A549 (cell line): ENCODE measurements at regions not wholly inside any gene's neighbourhood (a gene's known extent, or its start where the extent isn't known, plus 50 kb on each side); places are given as distances from the start of the nearest gene placed in this dataset.

Experiments used
- BHLHE40 ChIP-seq: IDR thresholded peaks from 2 replicates; pipeline ENCODE4 v1.6.1; 2012; ENCODE audit warnings: low read depth, low read length, inconsistent platforms
- CHD2 ChIP-seq: fragments of 150-350 bp; IDR thresholded peaks from 2 replicates; pipeline ENCODE4 v1.6.1; 2014; ENCODE audit warnings: low read length; ENCODE audit not compliant: partially characterized antibody
- EHMT2 ChIP-seq: fragments of 200-600 bp; sonication (generic); IDR thresholded peaks from 2 replicates; pipeline ENCODE4 v1.6.1; 2016; ENCODE audit warnings: antibody characterized with exemption, low read depth, mild to moderate bottlenecking, moderate library complexity
- HDAC2 ChIP-seq: fragments of 200-600 bp; sonication (generic); IDR thresholded peaks from 2 replicates; pipeline ENCODE4 v1.6.1; 2016
- PHF8 ChIP-seq: fragments of 200-600 bp; sonication (generic); IDR thresholded peaks from 2 replicates; pipeline ENCODE4 v1.6.1; 2016; ENCODE audit warnings: low read depth, mild to moderate bottlenecking, antibody characterized with exemption, moderate library complexity, borderline replicate concordance
- POLR2A ChIP-seq: IDR thresholded peaks from 2 replicates; pipeline ENCODE4 v1.6.1; 2012; ENCODE audit warnings: mild to moderate bottlenecking, low read length
- RFX5 ChIP-seq: fragments of 450-650 bp; IDR thresholded peaks from 2 replicates; pipeline ENCODE4 v1.7.1; 2014; ENCODE audit warnings: antibody characterized with exemption, mild to moderate bottlenecking, moderate library complexity
- TF ChIP-seq, protein P1 (sequence below): fragments of >200 bp; sonication (Bioruptor Twin); formaldehyde crosslinking; IDR thresholded peaks from 3 replicates; pipeline ENCODE4 v1.5.1; 2016
- TF ChIP-seq, protein P2 (sequence below): IDR thresholded peaks from 2 replicates; pipeline ENCODE4 v1.6.1; 2012; ENCODE audit warnings: low read depth, borderline replicate concordance

GRCh38 chr7:46507560-46507959, 586.5 kb upstream of the IGFBP3 start:
- TF ChIP-seq CHD2 = no peak
- TF ChIP-seq, protein P1, sequence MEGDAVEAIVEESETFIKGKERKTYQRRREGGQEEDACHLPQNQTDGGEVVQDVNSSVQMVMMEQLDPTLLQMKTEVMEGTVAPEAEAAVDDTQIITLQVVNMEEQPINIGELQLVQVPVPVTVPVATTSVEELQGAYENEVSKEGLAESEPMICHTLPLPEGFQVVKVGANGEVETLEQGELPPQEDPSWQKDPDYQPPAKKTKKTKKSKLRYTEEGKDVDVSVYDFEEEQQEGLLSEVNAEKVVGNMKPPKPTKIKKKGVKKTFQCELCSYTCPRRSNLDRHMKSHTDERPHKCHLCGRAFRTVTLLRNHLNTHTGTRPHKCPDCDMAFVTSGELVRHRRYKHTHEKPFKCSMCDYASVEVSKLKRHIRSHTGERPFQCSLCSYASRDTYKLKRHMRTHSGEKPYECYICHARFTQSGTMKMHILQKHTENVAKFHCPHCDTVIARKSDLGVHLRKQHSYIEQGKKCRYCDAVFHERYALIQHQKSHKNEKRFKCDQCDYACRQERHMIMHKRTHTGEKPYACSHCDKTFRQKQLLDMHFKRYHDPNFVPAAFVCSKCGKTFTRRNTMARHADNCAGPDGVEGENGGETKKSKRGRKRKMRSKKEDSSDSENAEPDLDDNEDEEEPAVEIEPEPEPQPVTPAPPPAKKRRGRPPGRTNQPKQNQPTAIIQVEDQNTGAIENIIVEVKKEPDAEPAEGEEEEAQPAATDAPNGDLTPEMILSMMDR = no peak
- no peak for TF ChIP-seq BHLHE40
- TF ChIP-seq, protein P2, sequence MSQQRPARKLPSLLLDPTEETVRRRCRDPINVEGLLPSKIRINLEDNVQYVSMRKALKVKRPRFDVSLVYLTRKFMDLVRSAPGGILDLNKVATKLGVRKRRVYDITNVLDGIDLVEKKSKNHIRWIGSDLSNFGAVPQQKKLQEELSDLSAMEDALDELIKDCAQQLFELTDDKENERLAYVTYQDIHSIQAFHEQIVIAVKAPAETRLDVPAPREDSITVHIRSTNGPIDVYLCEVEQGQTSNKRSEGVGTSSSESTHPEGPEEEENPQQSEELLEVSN = no peak
- no peak for TF ChIP-seq POLR2A
- no peak for TF ChIP-seq RFX5
- TF ChIP-seq HDAC2 = no peak
- no peak for TF ChIP-seq EHMT2
- no peak for TF ChIP-seq PHF8
